HFFc6 (cell line): ENCODE measurements at regions not wholly inside any gene's neighbourhood (a gene's known extent, or its start where the extent isn't known, plus 50 kb on each side); places are given as distances from the start of the nearest gene placed in this dataset.

ENCODE experiments used
- DNase-seq: peaks from one replicate; pipeline ENCODE4 v3.0.0-alpha.2; 2018
- H3K27ac Mint-ChIP-seq: 2 replicates; pipeline ENCODE4 v1.8.0; 2020; ENCODE audit warnings: mild to moderate bottlenecking, mixed read lengths
- H3K27me3 Mint-ChIP-seq: 2 replicates; pipeline ENCODE4 v1.8.0; 2021; ENCODE audit warnings: mild to moderate bottlenecking, moderate library complexity, mixed read lengths; ENCODE audit not compliant: insufficient read depth
- H3K36me3 Mint-ChIP-seq: 2 replicates; pipeline ENCODE4 v1.8.0; 2021; ENCODE audit warnings: low read depth, mixed read lengths
- H3K4me1 Mint-ChIP-seq: 2 replicates; pipeline ENCODE4 v1.8.0; 2020; ENCODE audit warnings: low read depth, mixed read lengths
- H3K4me3 Mint-ChIP-seq: 2 replicates; pipeline ENCODE4 v1.8.0; 2020; ENCODE audit warnings: mild to moderate bottlenecking, moderate library complexity, mixed read lengths
- H3K9me3 Mint-ChIP-seq: 2 replicates; pipeline ENCODE4 v1.8.0; 2020; ENCODE audit warnings: mild to moderate bottlenecking, mixed read lengths
- CTCF ChIP-seq: fragments of 200-600 bp; sonication (generic); IDR thresholded peaks from 2 replicates; pipeline ENCODE4 v1.5.0; 2021; ENCODE audit warnings: antibody characterized with exemption, mild to moderate bottlenecking

- no peaks in the 10 kb centered on the region for H3K36me3 Mint-ChIP-seq
These were observed 352.7 kb upstream of the IGFBP7 start for GRCh38 chr4:57462843-57463242.

GRCh38 chr4:57460967-57461366, 350.8 kb upstream of the IGFBP7 start:
- TF ChIP-seq CTCF, result no peak
- H3K4me1 Mint-ChIP-seq, result no peaks in the 10 kb centered on the region
- no peak overlapping the region for H3K27ac Mint-ChIP-seq
- DNase-seq, result no peak
- H3K36me3 Mint-ChIP-seq, result no peaks in the 10 kb centered on the region
- H3K27me3 Mint-ChIP-seq, result 0 out of 2 replicates have a peak, but pooled peaks cover 1% of the 10 kb centered on the region
- no peaks in the 10 kb centered on the region for H3K9me3 Mint-ChIP-seq
- no peak overlapping the region for H3K4me3 Mint-ChIP-seq

More at GRCh38 chr4:57462843-57463242, 352.7 kb upstream of the IGFBP7 start:
- Mint-ChIP-seq H3K4me1 (no peaks in the 10 kb centered on the region), H3K27ac (no peak overlapping the region), H3K9me3 (no peaks in the 10 kb centered on the region), H3K4me3 (no peak overlapping the region), H3K27me3 (0 out of 2 replicates have a peak, but pooled peaks cover 1% of the 10 kb centered on the region)
- TF ChIP-seq CTCF, result no peak
- no peak for DNase-seq

GRCh38 chr4:57448901-57449300, 338.7 kb upstream of the IGFBP7 start:
- no peak for DNase-seq
- Mint-ChIP-seq H3K9me3 (no peaks in the 10 kb centered on the region), H3K4me1 (no peaks in the 10 kb centered on the region), H3K36me3 (no peaks in the 10 kb centered on the region), H3K4me3 (no peak overlapping the region), H3K27me3 (peaks cover 3% of the 10 kb centered on the region; the same call in 1 of the 2 replicates), H3K27ac (no peak overlapping the region)
- no peak for TF ChIP-seq CTCF

- TF ChIP-seq CTCF, result no peak
- Mint-ChIP-seq H3K27ac (no peak overlapping the region), H3K4me3 (no peak overlapping the region), H3K9me3 (no peaks in the 10 kb centered on the region), H3K36me3 (no peaks in the 10 kb centered on the region), H3K4me1 (no peaks in the 10 kb centered on the region), H3K27me3 (peaks cover 3% of the 10 kb centered on the region; the same call in 1 of the 2 replicates)
- no peak for DNase-seq
These were observed 338.3 kb upstream of the IGFBP7 start for GRCh38 chr4:57448452-57448851.

GRCh38 chr4:57446266-57446665, 336.1 kb upstream of the IGFBP7 start:
- Mint-ChIP-seq H3K27me3 (peaks cover 3% of the 10 kb centered on the region; the same call in 1 of the 2 replicates), H3K36me3 (no peaks in the 10 kb centered on the region), H3K4me1 (no peaks in the 10 kb centered on the region), H3K9me3 (no peaks in the 10 kb centered on the region), H3K4me3 (no peak overlapping the region), H3K27ac (no peak overlapping the region)
- no peak for TF ChIP-seq CTCF
- DNase-seq, result no peak

GRCh38 chr4:57445686-57446085, 335.5 kb upstream of the IGFBP7 start:
- Mint-ChIP-seq H3K27me3 (peaks cover 3% of the 10 kb centered on the region; the same call in 1 of the 2 replicates), H3K4me1 (no peaks in the 10 kb centered on the region), H3K4me3 (no peak overlapping the region), H3K36me3 (no peaks in the 10 kb centered on the region), H3K27ac (no peak overlapping the region), H3K9me3 (no peaks in the 10 kb centered on the region)
- DNase-seq, result no peak
- no peak for TF ChIP-seq CTCF
